ENCODE measurements at regions not wholly inside any gene's neighbourhood (a gene's known extent, or its start where the extent isn't known, plus 50 kb on each side); places are given as distances from the start of the nearest gene placed in this dataset.

GRCh38 chrX:139086246-139086645 is 374.7 kb upstream of the FGF13 start:
- no peak for TF ChIP-seq CREB1 (IDR thresholded peaks at IDR 0.05; ENCODE audit: low read depth)
- TF ChIP-seq REST (IDR thresholded peaks at IDR 0.05; ENCODE audit: low read depth) = no peak
- TF ChIP-seq CEBPB (IDR thresholded peaks at IDR 0.05) = no peak
- TF ChIP-seq EP300 (IDR thresholded peaks at IDR 0.05; ENCODE audit: borderline replicate concordance) = no peak
- TF ChIP-seq TEAD4 (IDR thresholded peaks at IDR 0.05) = no peak
- no peak for TF ChIP-seq MAX (IDR thresholded peaks at IDR 0.05)
- no peak for TF ChIP-seq FOXM1 (IDR thresholded peaks at IDR 0.05; ENCODE audit: borderline replicate concordance, low read depth)

GRCh38 chrX:139085404-139085803 is 373.9 kb upstream of the FGF13 start:
- no peak for TF ChIP-seq RAD21 (IDR thresholded peaks at IDR 0.05; ENCODE audit: low read depth)
- no peak for TF ChIP-seq CEBPB (IDR thresholded peaks at IDR 0.05)
- TF ChIP-seq MAX (IDR thresholded peaks at IDR 0.05) = no peak
- no peak for TF ChIP-seq USF1 (IDR thresholded peaks at IDR 0.05)
- no peak for TF ChIP-seq NFIC (IDR thresholded peaks at IDR 0.05)
- no peak for TF ChIP-seq ZBTB7A (IDR thresholded peaks at IDR 0.05; ENCODE audit: low read depth)
- no peak for TF ChIP-seq EP300 (IDR thresholded peaks at IDR 0.05; ENCODE audit: borderline replicate concordance)
- no peak for TF ChIP-seq TAF1 (IDR thresholded peaks at IDR 0.05; ENCODE audit: low read depth)
- no peak for TF ChIP-seq TCF12 (IDR thresholded peaks at IDR 0.05; ENCODE audit: low read depth)
- TF ChIP-seq EGR1 (IDR thresholded peaks at IDR 0.05) = no peak
- TF ChIP-seq TEAD4 (IDR thresholded peaks at IDR 0.05) = no peak
- no peak for TF ChIP-seq CREB1 (IDR thresholded peaks at IDR 0.05; ENCODE audit: low read depth)
- no peak for TF ChIP-seq REST (IDR thresholded peaks at IDR 0.05; ENCODE audit: low read depth)
- TF ChIP-seq FOXM1 (IDR thresholded peaks at IDR 0.05; ENCODE audit: borderline replicate concordance, low read depth) = no peak

GRCh38 chrX:139083191-139083590 is 371.7 kb upstream of the FGF13 start:
- TF ChIP-seq EP300 (IDR thresholded peaks at IDR 0.05; ENCODE audit: borderline replicate concordance) (no peak), MAX (IDR thresholded peaks at IDR 0.05) (no peak), CREB1 (IDR thresholded peaks at IDR 0.05; ENCODE audit: low read depth) (no peak), NFIC (IDR thresholded peaks at IDR 0.05) (no peak), USF1 (IDR thresholded peaks at IDR 0.05) (no peak), RAD21 (IDR thresholded peaks at IDR 0.05; ENCODE audit: low read depth) (no peak), YY1 (IDR thresholded peaks at IDR 0.05; ENCODE audit: low read depth) (no peak), TCF12 (IDR thresholded peaks at IDR 0.05; ENCODE audit: low read depth) (no peak), ZBTB7A (IDR thresholded peaks at IDR 0.05; ENCODE audit: low read depth) (no peak)

- TF ChIP-seq TAF1 (IDR thresholded peaks at IDR 0.05; ENCODE audit: low read depth) = no peak
- TF ChIP-seq USF1 (IDR thresholded peaks at IDR 0.05) = no peak
- TF ChIP-seq CREB1 (IDR thresholded peaks at IDR 0.05; ENCODE audit: low read depth) = no peak
- TF ChIP-seq ZBTB7A (IDR thresholded peaks at IDR 0.05; ENCODE audit: low read depth) = no peak
Observed at GRCh38 chrX:139081965-139082364, 370.4 kb upstream of the FGF13 start.

GRCh38 chrX:139079789-139080188 is 368.3 kb upstream of the FGF13 start:
- TF ChIP-seq REST (IDR thresholded peaks at IDR 0.05; ENCODE audit: low read depth) (no peak), FOXM1 (IDR thresholded peaks at IDR 0.05; ENCODE audit: borderline replicate concordance, low read depth) (no peak), CEBPB (IDR thresholded peaks at IDR 0.05) (no peak), RAD21 (IDR thresholded peaks at IDR 0.05; ENCODE audit: low read depth) (no peak), CREB1 (IDR thresholded peaks at IDR 0.05; ENCODE audit: low read depth) (no peak), TCF12 (IDR thresholded peaks at IDR 0.05; ENCODE audit: low read depth) (no peak), EP300 (IDR thresholded peaks at IDR 0.05; ENCODE audit: borderline replicate concordance) (no peak), ZBTB7A (IDR thresholded peaks at IDR 0.05; ENCODE audit: low read depth) (no peak), NFIC (IDR thresholded peaks at IDR 0.05) (no peak), USF1 (IDR thresholded peaks at IDR 0.05) (no peak), TEAD4 (IDR thresholded peaks at IDR 0.05) (no peak), TAF1 (IDR thresholded peaks at IDR 0.05; ENCODE audit: low read depth) (no peak), YY1 (IDR thresholded peaks at IDR 0.05; ENCODE audit: low read depth) (no peak), MAX (IDR thresholded peaks at IDR 0.05) (no peak), EGR1 (IDR thresholded peaks at IDR 0.05) (no peak)
